GM12891 (cell line): ENCODE measurements at regions not wholly inside any gene's neighbourhood (a gene's known extent, or its start where the extent isn't known, plus 50 kb on each side); places are given as distances from the start of the nearest gene placed in this dataset.

Experiments
- POLR2A ChIP-seq: IDR thresholded peaks from 2 replicates; pipeline ENCODE4 v1.6.1; 2011; ENCODE audit warnings: low read depth, low read length, control low read depth
- POLR2AphosphoS5 ChIP-seq: IDR thresholded peaks from 2 replicates; pipeline ENCODE4 v1.6.1; 2011; ENCODE audit warnings: low read depth, low read length, control low read depth
- POU2F2 ChIP-seq: IDR thresholded peaks from 2 replicates; pipeline ENCODE4 v1.6.1; 2011; ENCODE audit warnings: low read depth, mild to moderate bottlenecking, control low read depth, low read length, moderate library complexity
- SPI1 ChIP-seq: IDR thresholded peaks from 2 replicates; pipeline ENCODE4 v1.6.1; 2011; ENCODE audit warnings: low read depth, low read length, control low read depth
- TAF1 ChIP-seq: IDR thresholded peaks from 2 replicates; pipeline ENCODE4 v1.6.1; 2011; ENCODE audit warnings: low read depth, low read length, control low read depth

DNA sequence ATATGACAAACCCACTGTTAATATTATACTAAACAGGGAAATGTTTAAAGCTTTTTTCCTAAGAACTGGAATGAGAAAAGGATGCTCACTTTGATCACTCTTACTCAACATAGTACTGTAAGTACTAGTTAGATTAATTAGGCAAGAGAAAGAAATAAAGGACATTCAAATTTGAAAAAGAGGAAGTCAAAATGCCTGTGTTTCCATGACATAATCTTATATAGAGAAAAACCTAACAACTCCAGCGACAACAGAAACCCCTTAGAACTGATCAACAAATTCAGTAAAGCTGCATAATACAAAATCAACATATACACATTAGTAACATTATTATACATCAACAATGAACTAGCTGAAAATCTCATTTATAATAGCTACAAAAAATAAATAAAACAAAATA lies 200.6 kb upstream of the ROBO1 start:
- TF ChIP-seq POLR2A (no peak), TAF1 (no peak), POLR2AphosphoS5 (no peak), SPI1 (peak; percentile 45), POU2F2 (no peak)
